ENCODE measurements at regions not wholly inside any gene's neighbourhood (a gene's known extent, or its start where the extent isn't known, plus 50 kb on each side); places are given as distances from the start of the nearest gene placed in this dataset.

GRCh38 chr4:182142176-182143085 is 100.8 kb upstream of the TENM3 start:
- no peak for DNase-seq (ENCODE audit: low read depth)

DNA sequence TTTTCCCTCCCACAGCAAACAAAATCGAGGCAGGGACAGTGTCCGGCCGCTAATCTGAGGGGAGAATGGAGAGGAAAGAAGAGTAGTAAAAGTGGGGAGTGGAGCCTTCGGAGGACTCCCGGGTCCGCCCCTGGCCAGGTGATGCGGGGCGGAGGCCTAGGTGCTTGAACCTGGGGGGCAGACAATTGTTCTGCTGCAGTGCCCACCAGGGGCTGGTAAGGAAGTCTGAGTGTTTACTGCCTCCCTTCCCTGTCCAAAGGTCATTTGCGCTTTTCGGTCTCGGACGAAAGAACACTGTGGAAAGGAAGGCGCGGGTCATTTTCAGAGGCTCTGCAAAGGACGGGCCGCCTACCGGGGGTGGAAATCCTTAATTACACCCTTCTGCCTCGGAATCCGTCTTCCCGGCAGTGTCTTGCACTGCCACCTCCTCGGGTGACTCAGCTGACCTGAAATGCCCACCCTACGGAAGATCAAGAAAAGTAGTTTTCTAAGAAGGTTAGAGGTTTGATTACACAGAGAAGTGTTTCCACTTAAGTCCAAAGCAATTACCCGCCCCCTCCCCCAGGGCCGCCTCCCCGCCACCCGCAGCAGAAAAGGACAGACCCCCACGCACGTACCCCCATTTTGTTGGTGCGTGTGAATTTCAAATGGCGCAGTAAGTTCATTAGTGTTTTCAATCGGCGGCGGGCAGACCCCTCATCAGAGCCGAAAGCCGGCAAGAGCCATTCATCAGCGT is 99.9 kb upstream of the TENM3 start:
- no peak for DNase-seq (ENCODE audit: low read depth)

GRCh38 chr4:182143822-182144625 is 99.2 kb upstream of the TENM3 start:
- DNase-seq (ENCODE audit: low read depth) = no peak

- no peak for DNase-seq (ENCODE audit: low read depth)
Measured at GRCh38 chr4:182144626-182145333, 98.4 kb upstream of the TENM3 start.

- DNase-seq (ENCODE audit: low read depth) = no peak
Measured at GRCh38 chr4:182145334-182145905, 97.8 kb upstream of the TENM3 start.

GRCh38 chr4:182147391-182147790 is 95.8 kb upstream of the TENM3 start:
- DNase-seq (ENCODE audit: low read depth) = no peak

- no peak for DNase-seq (ENCODE audit: low read depth)
Measured at GRCh38 chr4:182150645-182151044, 92.6 kb upstream of the TENM3 start.

- no peak for DNase-seq (ENCODE audit: low read depth)
Measured at GRCh38 chr4:182155806-182156205, 87.4 kb upstream of the TENM3 start.

GRCh38 chr4:182163180-182163579 is 80.0 kb upstream of the TENM3 start:
- no peak for DNase-seq (ENCODE audit: low read depth)

DNA sequence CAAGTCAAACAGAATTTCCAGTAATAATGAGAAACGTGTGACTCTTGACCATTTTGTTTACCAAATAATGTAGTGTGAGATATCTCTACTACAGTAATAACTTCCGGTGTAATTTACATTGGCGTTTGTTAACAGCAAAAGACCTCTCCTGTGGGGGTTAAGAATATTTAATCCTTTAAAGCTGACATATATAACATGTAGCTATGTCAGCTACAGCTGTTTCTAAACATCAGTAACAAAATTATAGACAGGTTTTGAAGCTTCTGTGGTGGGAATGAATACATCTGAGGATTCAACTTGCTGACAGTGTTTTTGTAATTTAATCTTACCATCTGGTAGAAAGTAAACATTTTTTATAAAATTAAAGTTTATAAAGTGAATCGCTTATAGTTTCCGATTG is 73.6 kb upstream of the TENM3 start:
- DNase-seq (ENCODE audit: low read depth) = no peak

GRCh38 chr4:182169987-182170386 is 73.2 kb upstream of the TENM3 start:
- no peak for DNase-seq (ENCODE audit: low read depth)

DNA sequence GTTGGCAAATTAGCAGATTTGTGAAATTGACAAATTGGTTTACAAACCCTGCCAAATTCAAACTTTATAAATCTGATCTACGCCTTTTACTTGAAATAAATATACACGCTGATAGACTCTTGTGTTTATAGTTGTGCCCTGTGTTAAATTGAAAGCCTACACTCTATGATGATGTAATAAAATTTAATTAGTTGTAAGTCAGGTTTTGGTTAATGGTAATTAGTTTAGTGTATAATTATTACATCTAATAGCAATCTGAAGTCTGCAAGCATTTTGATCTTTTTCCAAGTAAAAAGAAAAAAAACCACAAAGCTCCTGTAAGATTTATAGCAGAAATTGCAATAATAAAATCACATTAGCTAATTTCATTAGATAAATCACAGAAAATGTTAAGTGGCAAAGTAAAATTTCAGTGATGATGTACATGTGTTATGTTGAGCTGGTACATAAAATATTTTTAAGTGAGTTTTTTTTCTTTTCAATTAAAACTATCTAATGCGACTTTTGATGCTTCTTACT is 72.7 kb upstream of the TENM3 start:
- DNase-seq (ENCODE audit: low read depth) = no peak

- DNase-seq (ENCODE audit: low read depth) = no peak
Measured at GRCh38 chr4:182174979-182175378, 68.2 kb upstream of the TENM3 start.

GRCh38 chr4:182175788-182176519 is 67.2 kb upstream of the TENM3 start:
- no peak for DNase-seq (ENCODE audit: low read depth)

GRCh38 chr4:182177166-182177565 is 66.0 kb upstream of the TENM3 start:
- DNase-seq (ENCODE audit: low read depth) = no peak

GRCh38 chr4:182179105-182179504 is 64.1 kb upstream of the TENM3 start:
- DNase-seq (ENCODE audit: low read depth) = no peak

- DNase-seq (ENCODE audit: low read depth) = no peak
Measured at GRCh38 chr4:182179751-182180150, 63.5 kb upstream of the TENM3 start.

DNA sequence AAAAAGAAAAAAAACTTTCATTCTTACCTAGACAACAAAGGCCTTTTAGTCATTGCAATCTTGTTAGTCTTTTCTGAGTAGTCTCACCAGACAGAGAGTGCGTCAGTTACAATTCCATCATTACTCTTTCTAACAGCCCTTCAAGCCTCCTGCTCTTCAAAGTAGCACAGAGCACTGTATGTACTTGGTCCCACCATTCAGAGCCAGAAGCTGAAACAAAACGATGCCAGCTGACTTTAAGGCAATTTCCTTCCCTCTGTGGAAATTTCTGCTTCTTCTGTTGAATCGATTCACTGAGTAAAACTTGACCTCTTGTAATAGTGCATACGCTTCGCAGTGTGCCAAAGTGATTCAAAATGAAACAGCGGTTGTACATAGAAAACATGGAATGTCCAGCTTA is 57.7 kb upstream of the TENM3 start:
- DNase-seq (ENCODE audit: low read depth) = no peak

DNA sequence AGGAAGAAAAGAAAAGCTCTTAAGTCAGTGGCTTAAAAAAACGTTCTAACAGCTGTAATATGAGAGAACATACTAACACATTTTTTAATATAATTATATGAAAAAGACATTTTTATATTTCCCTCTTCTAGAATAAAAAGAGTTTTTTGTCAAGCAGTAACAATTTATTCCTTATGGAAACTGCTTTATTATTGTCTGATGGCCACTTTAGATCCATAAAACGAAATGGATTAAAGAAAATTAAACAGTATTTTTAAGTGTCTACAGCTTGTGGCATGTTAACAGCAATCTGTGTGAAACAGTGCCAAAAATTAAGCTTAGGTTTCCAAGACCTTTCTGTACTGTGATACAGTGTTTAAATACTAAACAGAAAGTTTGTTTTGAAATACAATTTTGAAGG is 55.5 kb upstream of the TENM3 start:
- no peak for DNase-seq (ENCODE audit: low read depth)

DNA sequence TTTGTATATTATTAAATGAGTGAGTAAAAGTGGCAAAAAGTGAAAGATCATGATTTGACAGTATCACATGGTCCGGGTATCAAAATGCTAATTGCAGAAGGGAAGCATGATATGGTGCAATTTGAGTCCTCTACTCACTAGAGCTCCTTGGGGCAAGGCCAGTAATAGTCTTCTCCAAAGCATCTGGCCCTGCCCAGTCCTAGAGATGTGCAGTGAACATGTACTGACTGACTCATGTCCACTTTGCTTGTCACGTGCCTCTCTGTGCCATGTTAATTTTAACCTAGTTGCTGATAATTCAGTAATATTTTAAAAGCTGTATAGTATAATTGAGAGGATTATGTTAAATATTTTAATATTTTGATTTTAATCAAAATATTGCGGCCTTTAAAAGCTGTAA is 54.6 kb upstream of the TENM3 start:
- DNase-seq (ENCODE audit: low read depth) = no peak

Data from CMK (cell line).